ENCODE measurements at regions not wholly inside any gene's neighbourhood (a gene's known extent, or its start where the extent isn't known, plus 50 kb on each side); places are given as distances from the start of the nearest gene placed in this dataset.

DNA sequence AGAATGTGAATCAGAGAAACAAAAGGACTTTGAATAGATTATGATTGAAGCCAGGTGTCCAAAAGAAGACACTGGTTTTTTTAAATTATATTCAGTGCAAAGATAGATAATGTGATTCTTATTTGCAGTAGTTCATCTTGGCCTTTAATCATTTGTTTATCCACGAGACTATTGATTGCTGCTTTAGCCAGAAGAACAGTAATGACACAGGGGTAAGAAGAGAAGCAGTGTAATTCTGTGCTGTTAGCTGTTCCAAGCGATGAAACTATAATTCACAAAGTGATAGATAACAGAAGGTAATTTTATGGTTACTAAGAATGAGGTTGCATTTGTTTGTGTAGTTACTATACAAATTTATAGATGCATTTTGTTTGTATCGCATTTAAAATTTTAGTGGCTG is 311.6 kb downstream of the MZT1 start:
- TF ChIP-seq CTCF (IDR thresholded peaks at IDR 0.05) (no peak), POLR2A (IDR thresholded peaks at IDR 0.05) (no peak), EP300 (IDR thresholded peaks at IDR 0.05) (no peak)

Measured in ovary (tissue), 3 donors.